HS-5 (cell line): ENCODE measurements at regions not wholly inside any gene's neighbourhood (a gene's known extent, or its start where the extent isn't known, plus 50 kb on each side); places are given as distances from the start of the nearest gene placed in this dataset.
A peak's percentile ranks its signal among the peaks of the same experiment; 100 is the strongest.

Experiments used
- DNase-seq: peaks from one replicate; pipeline ENCODE4 v3.0.0-alpha.2; 2012; ENCODE audit warnings: low read depth

- no peak for DNase-seq
These were observed 434.4 kb downstream of the HAO1 start for GRCh38 chr20:7505835-7506221.

- no peak for DNase-seq
These were observed 423.6 kb downstream of the HAO1 start for GRCh38 chr20:7516621-7517111.

GRCh38 chr20:7520361-7520760 is 419.9 kb downstream of the HAO1 start:
- DNase-seq = no peak

- no peak for DNase-seq
These were observed 417.0 kb downstream of the HAO1 start for GRCh38 chr20:7523288-7523687.

DNA sequence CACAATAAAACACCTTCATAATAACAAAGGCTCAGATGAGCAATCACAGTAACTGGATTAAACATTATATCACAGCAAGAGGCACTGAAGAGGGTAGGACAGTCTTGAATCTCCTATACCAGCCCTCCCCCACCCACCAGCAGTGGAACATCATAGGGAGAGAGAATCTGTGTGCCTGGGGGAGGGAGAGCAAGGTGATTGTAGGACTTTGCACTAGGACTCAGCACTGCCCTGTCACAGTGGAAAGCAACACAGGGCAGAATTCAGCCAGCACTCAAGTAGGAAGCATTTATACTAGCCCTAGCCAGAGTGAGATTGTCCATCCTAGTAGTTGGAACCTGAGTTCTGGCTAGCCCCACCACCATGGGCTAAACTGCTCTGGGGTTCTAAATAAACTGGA is 400.2 kb downstream of the HAO1 start:
- DNase-seq = no peak

DNA sequence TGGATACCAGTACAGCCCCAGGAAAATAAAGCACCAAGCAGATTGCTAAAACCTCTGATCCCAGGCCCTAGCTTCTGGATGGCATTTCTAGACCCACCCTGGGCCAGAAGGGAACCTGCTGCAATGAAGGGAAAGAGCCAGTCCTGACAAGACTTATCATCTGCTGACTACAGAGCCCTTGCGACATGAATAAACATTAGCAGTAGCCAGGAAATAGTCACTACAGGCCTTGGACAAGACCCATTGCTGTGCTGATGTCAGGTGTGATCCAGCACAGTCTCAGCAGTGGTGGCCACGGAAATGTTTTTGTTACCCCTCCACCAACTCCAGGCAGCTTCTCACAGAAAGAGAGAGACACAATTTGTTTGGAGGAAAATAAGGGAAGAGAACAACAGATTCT is 399.3 kb downstream of the HAO1 start:
- no peak for DNase-seq

- DNase-seq = no peak
These were observed 369.2 kb downstream of the HAO1 start for GRCh38 chr20:7571101-7571500.

DNA sequence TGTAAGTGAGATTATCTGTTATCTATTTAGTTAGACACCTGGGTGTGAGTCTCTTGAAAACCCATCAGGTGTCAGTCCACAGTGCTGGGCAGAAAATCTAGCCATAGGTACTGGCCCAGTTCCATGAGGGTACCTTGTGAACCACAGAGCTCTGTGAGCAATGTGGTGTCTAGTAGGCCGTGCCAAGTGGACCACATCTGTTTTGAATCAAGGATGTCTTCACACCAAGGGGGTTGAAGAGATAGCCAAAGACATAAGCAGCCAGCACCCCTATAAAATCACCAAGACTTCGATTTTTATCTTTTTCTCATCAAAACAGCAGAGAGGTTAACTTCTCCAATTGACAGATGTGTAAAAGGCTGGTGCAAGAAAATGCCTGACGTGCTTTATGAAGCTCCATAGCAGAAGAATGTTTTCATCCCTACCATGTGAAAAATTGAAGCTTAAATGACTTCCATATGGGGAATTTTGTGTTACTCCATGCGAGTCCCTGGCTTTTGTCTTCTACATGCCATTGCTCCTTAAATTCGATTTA is 368.7 kb downstream of the HAO1 start:
- peak; percentile 14 for DNase-seq

- DNase-seq = no peak
These were observed 360.4 kb downstream of the HAO1 start for GRCh38 chr20:7579888-7580287.

DNA sequence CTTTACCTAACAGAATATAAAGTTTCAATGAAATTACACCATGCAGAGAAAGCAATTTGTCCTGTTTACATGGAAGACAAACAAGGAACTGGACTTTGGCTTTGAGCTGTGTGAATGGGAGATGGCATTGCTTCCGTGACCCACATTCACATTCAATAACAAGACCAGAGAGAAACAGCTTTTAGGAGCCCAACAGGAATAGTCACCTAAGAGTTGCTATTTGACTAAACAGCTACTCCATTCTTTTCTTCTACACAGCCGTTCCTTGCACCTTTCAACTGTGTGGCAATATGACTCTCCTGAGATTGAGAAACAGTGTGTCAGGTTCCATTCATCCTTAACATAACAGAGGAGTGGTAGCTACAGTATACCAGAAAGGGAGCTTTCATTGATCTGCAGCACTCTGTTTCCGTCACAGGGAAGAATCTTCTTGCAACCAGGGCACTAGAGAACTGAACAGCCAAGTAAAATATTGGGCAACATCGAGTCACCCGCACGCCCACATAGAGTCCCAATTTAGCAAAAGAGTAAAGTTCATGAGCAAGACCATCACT is 355.1 kb downstream of the HAO1 start:
- DNase-seq = no peak

GRCh38 chr20:7586481-7586880 is 353.8 kb downstream of the HAO1 start:
- DNase-seq = no peak

DNA sequence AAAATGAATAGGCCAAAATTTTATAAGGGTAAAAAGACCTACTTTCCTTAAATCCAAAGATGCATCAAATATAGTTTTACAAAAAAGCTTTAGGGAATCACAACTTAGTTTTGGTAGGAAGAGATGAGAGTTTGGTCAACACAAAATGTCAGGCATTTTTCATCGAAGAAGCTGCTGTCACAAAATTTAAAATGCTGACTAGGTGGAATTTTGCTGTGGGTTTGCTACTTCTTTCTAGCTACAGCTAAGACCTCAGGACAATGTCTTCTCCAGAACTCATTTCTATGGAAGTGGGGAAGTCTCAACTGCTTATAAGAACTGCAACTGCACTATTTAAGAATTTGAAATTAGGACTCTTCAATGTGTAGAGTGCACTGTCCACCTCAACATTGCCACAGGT is 351.1 kb downstream of the HAO1 start:
- DNase-seq = no peak

DNA sequence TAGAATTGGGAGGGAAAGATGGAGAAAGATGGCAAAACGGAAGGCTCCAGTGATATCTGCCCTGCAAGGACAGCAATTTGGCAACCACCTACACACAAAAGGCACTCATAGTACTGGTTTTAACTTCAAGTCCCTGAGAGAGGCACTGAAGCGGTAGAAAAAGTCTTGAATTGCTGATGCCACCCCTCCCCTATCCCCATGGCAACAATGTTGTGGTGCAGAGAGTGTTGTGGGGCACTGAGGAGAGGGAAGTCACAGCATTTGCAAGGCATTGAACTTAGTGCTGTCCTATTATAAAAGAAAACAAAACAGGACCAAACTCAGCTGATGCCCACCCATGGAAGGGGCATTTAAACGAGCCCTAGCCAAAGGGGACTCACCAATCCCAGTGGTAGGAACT is 343.7 kb downstream of the HAO1 start:
- DNase-seq = no peak

DNA sequence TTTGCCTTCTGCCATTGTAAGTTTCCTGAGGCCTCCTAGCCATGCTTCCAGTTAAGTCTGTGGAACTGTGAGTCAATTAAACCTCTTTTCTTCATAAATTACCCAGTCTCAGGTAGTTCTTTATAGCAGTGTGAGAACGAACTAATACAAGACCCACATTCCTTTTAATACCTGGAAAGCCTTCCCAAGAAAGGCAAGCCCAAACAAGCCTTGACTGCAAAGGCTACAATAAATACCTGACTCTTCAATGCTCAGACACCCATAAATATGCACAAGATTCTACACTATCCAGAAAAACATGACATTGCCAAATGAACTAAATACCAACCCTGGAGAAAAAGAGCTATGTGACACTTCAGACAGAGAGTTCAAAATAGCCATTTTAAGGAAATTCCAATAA is 338.8 kb downstream of the HAO1 start:
- no peak for DNase-seq

DNA sequence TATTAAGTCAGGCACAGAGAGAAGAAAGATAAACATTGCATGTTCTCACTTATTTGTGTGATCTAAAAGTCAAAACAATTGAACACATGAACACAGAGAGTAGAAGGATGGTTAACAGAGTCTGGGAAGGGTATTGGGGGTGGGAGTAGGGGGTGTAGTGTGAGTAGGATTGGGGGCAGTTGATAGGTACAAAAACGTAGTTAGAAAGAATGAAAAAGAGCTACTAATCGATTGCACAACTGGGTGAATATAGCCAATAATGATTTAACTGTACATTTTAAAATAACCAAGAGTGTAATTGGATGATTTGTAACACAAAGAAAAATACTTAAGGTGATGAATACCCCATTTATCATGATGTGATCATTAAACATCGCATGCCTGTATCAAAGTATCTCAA is 333.3 kb downstream of the HAO1 start:
- no peak for DNase-seq

GRCh38 chr20:7608250-7608649 is 332.0 kb downstream of the HAO1 start:
- DNase-seq = no peak

- no peak for DNase-seq
These were observed 331.0 kb downstream of the HAO1 start for GRCh38 chr20:7609251-7609650.

GRCh38 chr20:7610681-7611080 is 329.6 kb downstream of the HAO1 start:
- DNase-seq = no peak

GRCh38 chr20:7617797-7618196 is 322.5 kb downstream of the HAO1 start:
- no peak for DNase-seq

GRCh38 chr20:7622399-7622961 is 317.8 kb downstream of the HAO1 start:
- DNase-seq = no peak

GRCh38 chr20:7624886-7625285 is 315.4 kb downstream of the HAO1 start:
- no peak for DNase-seq

DNA sequence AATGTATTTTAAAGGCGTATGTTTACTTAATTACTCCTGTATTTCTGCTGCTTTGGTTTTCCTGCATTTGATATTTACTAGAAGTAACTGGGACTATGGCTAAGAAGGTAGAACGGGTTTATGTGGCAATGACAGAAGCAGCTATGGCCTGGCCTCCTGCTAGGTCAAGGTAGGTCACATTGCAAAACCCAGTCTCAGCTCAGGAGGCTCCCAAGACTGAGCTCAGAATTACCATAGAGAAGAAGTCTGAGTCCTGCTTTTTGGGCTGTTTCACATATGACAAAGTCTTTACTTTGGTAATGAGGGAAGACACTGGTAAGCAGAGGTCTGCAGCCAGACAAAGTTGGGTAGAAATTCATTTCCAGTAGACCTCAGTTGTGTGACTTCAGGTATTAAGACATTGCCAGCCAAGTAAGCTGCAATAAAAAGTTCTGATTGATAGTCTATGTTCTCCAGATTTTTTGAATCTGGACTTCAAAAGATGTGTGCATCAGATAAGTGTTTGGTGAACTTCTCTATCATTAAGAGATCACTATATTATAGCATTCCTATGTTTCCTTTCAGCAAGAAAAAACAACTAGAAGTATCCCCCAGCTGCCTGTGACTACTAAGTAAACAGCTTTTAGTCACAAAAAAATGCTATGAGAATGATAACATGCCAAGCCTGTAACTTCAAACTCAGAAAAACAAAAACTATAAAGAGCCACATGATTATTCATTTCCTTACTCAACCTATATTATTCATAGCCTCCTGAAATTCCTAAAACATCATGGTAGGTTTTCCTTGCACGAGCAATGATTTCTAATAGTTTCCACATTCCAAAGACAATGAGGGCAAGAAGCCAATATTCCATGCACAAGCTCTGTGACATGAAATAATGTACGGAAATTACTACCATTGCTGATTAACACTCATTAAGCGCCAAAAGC is 312.3 kb downstream of the HAO1 start:
- DNase-seq = peak; percentile 91

- no peak for DNase-seq
These were observed 310.4 kb downstream of the HAO1 start for GRCh38 chr20:7629880-7630279.
